SJSA1 (cell line): ENCODE measurements at regions not wholly inside any gene's neighbourhood (a gene's known extent, or its start where the extent isn't known, plus 50 kb on each side); places are given as distances from the start of the nearest gene placed in this dataset.

ENCODE experiments used
- DNase-seq, 2 experiments: peaks; one replicate each; pipeline ENCODE4 v3.0.0-alpha.2; 2015 to 2020; ENCODE audit warnings: low spot score in 2 of 2, low read depth in 1 of 2
- H3K27ac ChIP-seq: fragments of 250-450 bp; sonication (Bioruptor Pico); 2 replicates; pipeline ENCODE4 v1.5.1; 2020; ENCODE audit warnings: mild to moderate bottlenecking, moderate library complexity
- H3K27me3 ChIP-seq: fragments of 250-450 bp; sonication (Bioruptor Pico); replicated peaks from 2 replicates; pipeline ENCODE4 v1.5.1; 2020; ENCODE audit warnings: mild to moderate bottlenecking, moderate library complexity
- H3K36me3 ChIP-seq: fragments of 250-450 bp; sonication (Bioruptor Pico); 2 replicates; pipeline ENCODE4 v1.5.1; 2020; ENCODE audit warnings: mild to moderate bottlenecking
- H3K4me1 ChIP-seq: fragments of 250-450 bp; sonication (Bioruptor Pico); replicated peaks from 2 replicates; pipeline ENCODE4 v1.6.1; 2021; ENCODE audit warnings: mild to moderate bottlenecking
- H3K4me3 ChIP-seq: fragments of 250-450 bp; sonication (Bioruptor Pico); 2 replicates; pipeline ENCODE4 v1.5.1; 2020; ENCODE audit warnings: mild to moderate bottlenecking
- H3K9me3 ChIP-seq: fragments of 250-450 bp; sonication (Bioruptor Pico); replicated peaks from 2 replicates; pipeline ENCODE4 v1.5.1; 2020; ENCODE audit warnings: mild to moderate bottlenecking

- no peak for DNase-seq
- H3K4me3 ChIP-seq, result no peak overlapping the region
- no peaks in the 10 kb centered on the region for H3K9me3 ChIP-seq
- no peak overlapping the region for H3K27ac ChIP-seq
- H3K36me3 ChIP-seq, result no peaks in the 10 kb centered on the region
- no peaks in the 10 kb centered on the region for H3K4me1 ChIP-seq
- H3K27me3 ChIP-seq, result peaks cover 9% of the 10 kb centered on the region
Observed at GRCh38 chr7:156122752-156123354, 310.6 kb upstream of the SHH start.

- no peaks in the 10 kb centered on the region for H3K4me1 ChIP-seq
- no peak overlapping the region for H3K4me3 ChIP-seq
- H3K27ac ChIP-seq, result no peak overlapping the region
- no peak for DNase-seq
- H3K36me3 ChIP-seq, result no peaks in the 10 kb centered on the region
- peaks cover 9% of the 10 kb centered on the region for H3K27me3 ChIP-seq
- no peaks in the 10 kb centered on the region for H3K9me3 ChIP-seq
Observed at GRCh38 chr7:156121956-156122355, 309.7 kb upstream of the SHH start.

GRCh38 chr7:156121434-156121833, 309.2 kb upstream of the SHH start:
- no peak for DNase-seq
- Histone ChIP-seq H3K4me1 (no peaks in the 10 kb centered on the region), H3K36me3 (no peaks in the 10 kb centered on the region), H3K27ac (no peak overlapping the region), H3K27me3 (peaks cover 9% of the 10 kb centered on the region), H3K4me3 (no peak overlapping the region), H3K9me3 (no peaks in the 10 kb centered on the region)

- no peaks in the 10 kb centered on the region for H3K9me3 ChIP-seq
- peaks cover 9% of the 10 kb centered on the region for H3K27me3 ChIP-seq
Observed at GRCh38 chr7:156120552-156120951, 308.3 kb upstream of the SHH start.

GRCh38 chr7:156119771-156120170, 307.5 kb upstream of the SHH start:
- H3K27ac ChIP-seq, result no peak overlapping the region
- H3K4me3 ChIP-seq, result no peak overlapping the region
- H3K36me3 ChIP-seq, result no peaks in the 10 kb centered on the region
- H3K9me3 ChIP-seq, result no peaks in the 10 kb centered on the region
- H3K27me3 ChIP-seq, result peaks cover 3% of the 10 kb centered on the region
- H3K4me1 ChIP-seq, result no peaks in the 10 kb centered on the region
- DNase-seq, result no peak

More at GRCh38 chr7:156120552-156120951, 308.3 kb upstream of the SHH start:
- Histone ChIP-seq H3K36me3 (no peaks in the 10 kb centered on the region), H3K4me1 (no peaks in the 10 kb centered on the region), H3K4me3 (no peak overlapping the region), H3K27ac (no peak overlapping the region)
- DNase-seq, result no peak

GRCh38 chr7:156118248-156118645, 306.0 kb upstream of the SHH start:
- peaks cover 3% of the 10 kb centered on the region for H3K27me3 ChIP-seq
- H3K27ac ChIP-seq, result no peak overlapping the region
- no peak for DNase-seq
- no peaks in the 10 kb centered on the region for H3K4me1 ChIP-seq
- H3K9me3 ChIP-seq, result no peaks in the 10 kb centered on the region
- H3K36me3 ChIP-seq, result no peaks in the 10 kb centered on the region
- no peak overlapping the region for H3K4me3 ChIP-seq

- no peaks in the 10 kb centered on the region for H3K4me1 ChIP-seq
- peaks cover 3% of the 10 kb centered on the region for H3K27me3 ChIP-seq
- H3K36me3 ChIP-seq, result no peaks in the 10 kb centered on the region
- H3K4me3 ChIP-seq, result no peak overlapping the region
- no peak overlapping the region for H3K27ac ChIP-seq
- no peaks in the 10 kb centered on the region for H3K9me3 ChIP-seq
- DNase-seq, result no peak
Observed at GRCh38 chr7:156117542-156118247, 305.4 kb upstream of the SHH start.

GRCh38 chr7:156116514-156117215, 304.4 kb upstream of the SHH start:
- no peak overlapping the region for H3K27ac ChIP-seq
- no peak overlapping the region for H3K4me3 ChIP-seq
- H3K36me3 ChIP-seq, result no peaks in the 10 kb centered on the region
- H3K4me1 ChIP-seq, result no peaks in the 10 kb centered on the region
- no peak for DNase-seq
- no peaks in the 10 kb centered on the region for H3K9me3 ChIP-seq
- peaks cover 10% of the 10 kb centered on the region for H3K27me3 ChIP-seq

GRCh38 chr7:156115582-156115981, 303.3 kb upstream of the SHH start:
- Histone ChIP-seq H3K9me3 (no peaks in the 10 kb centered on the region), H3K27ac (no peak overlapping the region), H3K4me1 (no peaks in the 10 kb centered on the region), H3K36me3 (no peaks in the 10 kb centered on the region), H3K27me3 (peaks cover 11% of the 10 kb centered on the region), H3K4me3 (no peak overlapping the region)
- DNase-seq, result no peak

GRCh38 chr7:156113731-156114130, 301.5 kb upstream of the SHH start:
- Histone ChIP-seq H3K27ac (no peak overlapping the region), H3K27me3 (peaks cover 8% of the 10 kb centered on the region; the same call in 1 of the 2 replicates), H3K4me1 (no peaks in the 10 kb centered on the region), H3K4me3 (no peak overlapping the region), H3K9me3 (no peaks in the 10 kb centered on the region), H3K36me3 (no peaks in the 10 kb centered on the region)
- no peak for DNase-seq

GRCh38 chr7:156109988-156110387, 297.7 kb upstream of the SHH start:
- DNase-seq, result no peak
- H3K27me3 ChIP-seq, result peaks cover 8% of the 10 kb centered on the region
- no peaks in the 10 kb centered on the region for H3K9me3 ChIP-seq
- no peak overlapping the region for H3K4me3 ChIP-seq
- no peaks in the 10 kb centered on the region for H3K36me3 ChIP-seq
- H3K4me1 ChIP-seq, result no peaks in the 10 kb centered on the region
- no peak overlapping the region for H3K27ac ChIP-seq

- DNase-seq, result no peak
- Histone ChIP-seq H3K9me3 (no peaks in the 10 kb centered on the region), H3K27ac (no peak overlapping the region), H3K4me3 (no peak overlapping the region), H3K27me3 (peaks cover 8% of the 10 kb centered on the region), H3K36me3 (no peaks in the 10 kb centered on the region), H3K4me1 (no peaks in the 10 kb centered on the region)
Observed at GRCh38 chr7:156109076-156109475, 296.8 kb upstream of the SHH start.

GRCh38 chr7:156107957-156108356, 295.7 kb upstream of the SHH start:
- DNase-seq, result no peak
- H3K4me1 ChIP-seq, result no peaks in the 10 kb centered on the region
- no peaks in the 10 kb centered on the region for H3K9me3 ChIP-seq

GRCh38 chr7:156106107-156106426, 293.8 kb upstream of the SHH start:
- H3K4me1 ChIP-seq, result no peaks in the 10 kb centered on the region
- no peak for DNase-seq

More at GRCh38 chr7:156107957-156108356, 295.7 kb upstream of the SHH start:
- Histone ChIP-seq H3K36me3 (no peaks in the 10 kb centered on the region), H3K4me3 (no peak overlapping the region), H3K27me3 (peaks cover 8% of the 10 kb centered on the region), H3K27ac (no peak overlapping the region)

More at GRCh38 chr7:156106107-156106426, 293.8 kb upstream of the SHH start:
- no peaks in the 10 kb centered on the region; the same call in 1 of the 2 replicates for H3K27me3 ChIP-seq
- H3K4me3 ChIP-seq, result no peak overlapping the region
- no peak overlapping the region for H3K27ac ChIP-seq
- no peaks in the 10 kb centered on the region for H3K36me3 ChIP-seq
- no peaks in the 10 kb centered on the region for H3K9me3 ChIP-seq
